DOHH2 (cell line): ENCODE measurements at regions not wholly inside any gene's neighbourhood (a gene's known extent, or its start where the extent isn't known, plus 50 kb on each side); places are given as distances from the start of the nearest gene placed in this dataset.

ENCODE experiments used
- H3F3A ChIP-seq: fragments of 200-600 bp; sonication (generic), shearing (Covaris generic); 2 replicates; pipeline ENCODE4 v1.6.0; 2016; ENCODE audit warnings: antibody characterized with exemption, mild to moderate bottlenecking; ENCODE audit not compliant: control insufficient read depth, insufficient read depth
- H3K27ac ChIP-seq: fragments of 200-600 bp; sonication (generic); 2 replicates; pipeline ENCODE4 v1.5.1; 2014; ENCODE audit warnings: low read depth, mild to moderate bottlenecking, low read length, moderate library complexity
- H3K27me3 ChIP-seq: fragments of 200-600 bp; sonication (generic); 2 replicates; pipeline ENCODE4 v1.6.1; 2014; ENCODE audit warnings: mild to moderate bottlenecking, low read length, mixed read lengths; ENCODE audit not compliant: control insufficient read depth
- H3K36me3 ChIP-seq: fragments of 200-600 bp; sonication (generic); 2 replicates; pipeline ENCODE4 v1.6.1; 2014; ENCODE audit warnings: mild to moderate bottlenecking, low read length, moderate library complexity, mixed read lengths; ENCODE audit not compliant: control insufficient read depth
- H3K4me1 ChIP-seq: fragments of 200-600 bp; sonication (generic); 2 replicates; pipeline ENCODE4 v1.6.1; 2014; ENCODE audit warnings: mild to moderate bottlenecking, low read length, mixed read lengths; ENCODE audit not compliant: control insufficient read depth
- H3K4me2 ChIP-seq: fragments of 200-600 bp; sonication (generic); 2 replicates; pipeline ENCODE4 v1.6.0; 2014; ENCODE audit warnings: mild to moderate bottlenecking, low read length, moderate library complexity
- H3K4me3 ChIP-seq: fragments of 200-600 bp; sonication (generic); 2 replicates; pipeline ENCODE4 v1.5.1; 2014; ENCODE audit warnings: mild to moderate bottlenecking, low read length, mixed read lengths
- H3K79me2 ChIP-seq: fragments of 200-600 bp; sonication (generic); 2 replicates; pipeline ENCODE4 v1.6.1; 2014; ENCODE audit warnings: mild to moderate bottlenecking, low read length, mixed read lengths; ENCODE audit not compliant: control insufficient read depth
- H3K9me2 ChIP-seq: fragments of 200-600 bp; sonication (generic); replicated peaks from 2 replicates; pipeline ENCODE4 v1.6.1; 2014; ENCODE audit warnings: mild to moderate bottlenecking, low read length, mixed read lengths; ENCODE audit not compliant: control insufficient read depth
- H3K9me3 ChIP-seq: fragments of 200-600 bp; sonication (generic); 2 replicates; pipeline ENCODE4 v1.6.1; 2014; ENCODE audit warnings: antibody characterized with exemption, low read length, mixed read lengths; ENCODE audit not compliant: control insufficient read depth, insufficient read depth
- H4K20me1 ChIP-seq: fragments of 200-600 bp; sonication (generic); 2 replicates; pipeline ENCODE4 v1.6.0; 2014; ENCODE audit warnings: low read depth, mild to moderate bottlenecking, antibody characterized with exemption, low read length, moderate library complexity; ENCODE audit not compliant: control insufficient read depth, insufficient read depth
- CTCF ChIP-seq: fragments of 200-600 bp; sonication (generic); IDR thresholded peaks from one replicate; pipeline ENCODE4 v1.5.1; 2014; ENCODE audit warnings: antibody characterized with exemption, mild to moderate bottlenecking, low read depth, low read length; ENCODE audit not compliant: poor library complexity, severe bottlenecking
- EZH2phosphoT487 ChIP-seq: fragments of 200-600 bp; sonication (generic); IDR thresholded peaks from 2 replicates; pipeline ENCODE4 v1.6.1; 2017; ENCODE audit warnings: borderline replicate concordance, mild to moderate bottlenecking, antibody characterized with exemption, low read length, moderate library complexity, mixed read lengths

- Histone ChIP-seq H3K79me2 (no peaks in the 10 kb centered on the region), H3K27ac (no peak overlapping the region), H3K9me2 (no peaks in the 10 kb centered on the region), H3K4me1 (no peaks in the 10 kb centered on the region), H3K9me3 (no peaks in the 10 kb centered on the region), H3K36me3 (no peaks in the 10 kb centered on the region), H3K4me3 (no peak overlapping the region), H3F3A (no peaks in the 10 kb centered on the region), H3K27me3 (peaks cover 18% of the 10 kb centered on the region), H4K20me1 (no peaks in the 10 kb centered on the region), H3K4me2 (no peak overlapping the region)
- TF ChIP-seq CTCF, result no peak
- TF ChIP-seq EZH2phosphoT487, result no peak
These were observed 66.4 kb upstream of the ZNF438 start for GRCh38 chr10:31098046-31098445.

- H3K4me3 ChIP-seq, result no peak overlapping the region
- H3K79me2 ChIP-seq, result no peaks in the 10 kb centered on the region
- no peak overlapping the region for H3K4me2 ChIP-seq
- H3K36me3 ChIP-seq, result no peaks in the 10 kb centered on the region
- no peaks in the 10 kb centered on the region for H3K9me2 ChIP-seq
- no peaks in the 10 kb centered on the region for H3K4me1 ChIP-seq
- no peak overlapping the region for H3K27ac ChIP-seq
- TF ChIP-seq CTCF (no peak), EZH2phosphoT487 (no peak)
- no peaks in the 10 kb centered on the region for H3K9me3 ChIP-seq
- no peaks in the 10 kb centered on the region for H4K20me1 ChIP-seq
- H3K27me3 ChIP-seq, result peaks cover 18% of the 10 kb centered on the region
- no peaks in the 10 kb centered on the region for H3F3A ChIP-seq
These were observed 67.4 kb upstream of the ZNF438 start for GRCh38 chr10:31099094-31099493.

GRCh38 chr10:31099664-31100063 is 68.0 kb upstream of the ZNF438 start:
- no peak overlapping the region for H3K4me2 ChIP-seq
- no peaks in the 10 kb centered on the region for H3K36me3 ChIP-seq
- H3K27me3 ChIP-seq, result peaks cover 18% of the 10 kb centered on the region
- no peak overlapping the region for H3K27ac ChIP-seq
- H3F3A ChIP-seq, result no peaks in the 10 kb centered on the region
- TF ChIP-seq CTCF (no peak), EZH2phosphoT487 (no peak)
- H4K20me1 ChIP-seq, result no peaks in the 10 kb centered on the region
- no peaks in the 10 kb centered on the region for H3K79me2 ChIP-seq
- no peaks in the 10 kb centered on the region for H3K9me3 ChIP-seq
- H3K4me1 ChIP-seq, result no peaks in the 10 kb centered on the region
- H3K4me3 ChIP-seq, result no peak overlapping the region
- no peaks in the 10 kb centered on the region for H3K9me2 ChIP-seq
